IMR-90 (cell line): ENCODE measurements at regions not wholly inside any gene's neighbourhood (a gene's known extent, or its start where the extent isn't known, plus 50 kb on each side); places are given as distances from the start of the nearest gene placed in this dataset.

Experiments
- ATAC-seq: fragments of 200-7000 bp; cut with Tn5 transposase; 2 replicates; pipeline ENCODE4 v1.9.1; 2020; ENCODE audit warnings: low read depth, mild to moderate bottlenecking, moderate library complexity
- BruUV-seq: library from RNA; stranded (reverse); fragments of 400-500 nt; replicated peaks from 2 replicates; lab custom pipeline; 2021; lab: Mats Ljungman, UMichigan
- CTCF ChIA-PET: fragments of 300-600 bp; formaldehyde crosslinking; extraction: SDS; loops from one replicate; lab custom pipeline; 2021; ENCODE audit warnings: antibody characterized with exemption; lab: Yijun Ruan, JAX
- POLR2A ChIA-PET: fragments of 300-600 bp; sonication (Branson Sonifier 250); formaldehyde crosslinking; loops from one replicate; lab custom pipeline; 2022; ENCODE audit warnings: antibody characterized with exemption; ENCODE audit not compliant: unreplicated experiment; lab: Charles Lee
- DNase-seq: peaks from one replicate; pipeline ENCODE4 v3.0.0; 2013
- H2AFZ ChIP-seq: replicated peaks from 2 replicates; pipeline ENCODE3; 2013; ENCODE audit warnings: low read length, mild to moderate bottlenecking; ENCODE audit not compliant: poor library complexity
- H2AK5ac ChIP-seq: 2 replicates; pipeline ENCODE4 v1.6.1; 2013; ENCODE audit warnings: low read depth, low read length, inconsistent platforms
- H2AK9ac ChIP-seq: replicated peaks from 2 replicates; pipeline ENCODE3; 2013; ENCODE audit warnings: mild to moderate bottlenecking, low read depth, low read length, moderate library complexity; ENCODE audit not compliant: poor library complexity
- H2BK120ac ChIP-seq: 2 replicates; pipeline ENCODE4 v1.6.1; 2013; ENCODE audit warnings: low read depth, low read length, inconsistent platforms
- H2BK15ac ChIP-seq: 3 replicates; pipeline ENCODE4 v1.6.1; 2013; ENCODE audit warnings: low read depth, low read length, inconsistent platforms
- H2BK20ac ChIP-seq: 2 replicates; pipeline ENCODE4 v1.6.1; 2013; ENCODE audit warnings: low read depth, mild to moderate bottlenecking, inconsistent platforms, low read length, moderate library complexity
- H2BK5ac ChIP-seq: 2 replicates; pipeline ENCODE4 v1.6.1; 2013; ENCODE audit warnings: mild to moderate bottlenecking, low read depth, low read length, inconsistent platforms; ENCODE audit not compliant: poor library complexity, severe bottlenecking
- H3K14ac ChIP-seq: replicated peaks from 2 replicates; pipeline ENCODE4 v1.6.1; 2013; ENCODE audit warnings: low read depth, low read length, inconsistent platforms
- H3K18ac ChIP-seq: 2 replicates; pipeline ENCODE4 v1.6.1; 2013; ENCODE audit warnings: low read depth, low read length, control low read depth
- H3K23ac ChIP-seq: 2 replicates; pipeline ENCODE4 v1.6.1; 2013; ENCODE audit warnings: low read depth, low read length, inconsistent platforms
- H3K27ac ChIP-seq: 2 replicates; pipeline ENCODE4 v1.5.1; 2013; ENCODE audit warnings: mild to moderate bottlenecking, control low read depth, low read length; ENCODE audit not compliant: insufficient read depth
- H3K27me3 ChIP-seq: 2 replicates; pipeline ENCODE4 v1.6.1; 2013; ENCODE audit warnings: low read length; ENCODE audit not compliant: control insufficient read depth, insufficient read depth
- H3K36me3 ChIP-seq: 2 replicates; pipeline ENCODE4 v1.6.1; 2013; ENCODE audit warnings: low read length, mixed read lengths; ENCODE audit not compliant: control insufficient read depth, insufficient read depth
- H3K4ac ChIP-seq: 2 replicates; pipeline ENCODE4 v1.6.1; 2013; ENCODE audit warnings: low read depth, low read length, inconsistent platforms
- H3K4me1 ChIP-seq: 2 replicates; pipeline ENCODE4 v1.6.1; 2013; ENCODE audit warnings: low read length, mixed read lengths; ENCODE audit not compliant: control insufficient read depth, insufficient read depth
- H3K4me2 ChIP-seq: 2 replicates; pipeline ENCODE4 v1.6.1; 2013; ENCODE audit warnings: low read depth, mild to moderate bottlenecking, control low read depth, low read length, moderate library complexity
- H3K4me3 ChIP-seq: 2 replicates; pipeline ENCODE4 v1.5.1; 2013; ENCODE audit warnings: low read depth, mild to moderate bottlenecking, control low read depth, low read length, moderate library complexity; ENCODE audit not compliant: insufficient read depth
- H3K56ac ChIP-seq: 2 replicates; pipeline ENCODE4 v1.6.1; 2013; ENCODE audit warnings: low read length, inconsistent platforms; ENCODE audit not compliant: insufficient read depth; ENCODE audit errors: extremely low read depth
- H3K79me1 ChIP-seq, 2 experiments: 2 replicates each; pipeline ENCODE4 v1.6.1; 2013; ENCODE audit warnings: low read length in 2 of 2, inconsistent platforms in 1 of 2, low read depth in 1 of 2
- H3K9ac ChIP-seq: 2 replicates; pipeline ENCODE4 v1.6.1; 2013; ENCODE audit warnings: low read depth, low read length, control low read depth
- H3K9me1 ChIP-seq: 2 replicates; pipeline ENCODE4 v1.6.1; 2013; ENCODE audit warnings: low read length, inconsistent platforms; ENCODE audit not compliant: insufficient read depth
- H3K9me3 ChIP-seq: 2 replicates; pipeline ENCODE4 v1.6.1; 2013; ENCODE audit warnings: low read length; ENCODE audit not compliant: control insufficient read depth, insufficient read depth
- H4K20me1 ChIP-seq: 2 replicates; pipeline ENCODE4 v1.6.1; 2013; ENCODE audit warnings: low read length, inconsistent platforms; ENCODE audit not compliant: insufficient read depth
- H4K5ac ChIP-seq: 2 replicates; pipeline ENCODE4 v1.6.1; 2013; ENCODE audit warnings: mild to moderate bottlenecking, low read depth, low read length, control low read depth
- H4K8ac ChIP-seq, 2 experiments: 2 replicates each; pipeline ENCODE4 v1.6.1; 2013; ENCODE audit warnings: low read depth in 2 of 2, low read length in 2 of 2, control low read depth in 1 of 2, inconsistent platforms in 1 of 2
- H4K91ac ChIP-seq: 2 replicates; pipeline ENCODE4 v1.6.1; 2013; ENCODE audit warnings: low read depth, low read length, inconsistent platforms; ENCODE audit not compliant: insufficient read depth
- BHLHE40 ChIP-seq: fragments of 150-350 bp; IDR thresholded peaks from 2 replicates; pipeline ENCODE4 v1.6.1; 2016; ENCODE audit warnings: mild to moderate bottlenecking, low read depth, low read length
- CEBPB ChIP-seq: IDR thresholded peaks from 2 replicates; pipeline ENCODE4 v1.6.1; 2012; ENCODE audit warnings: low read depth, low read length, improper control_type of control experiment
- CHD1 ChIP-seq: IDR thresholded peaks from 2 replicates; pipeline ENCODE4 v1.6.1; 2012; ENCODE audit warnings: low read depth, low read length, improper control_type of control experiment
- ELK1 ChIP-seq: fragments of 150-350 bp; IDR thresholded peaks from 2 replicates; pipeline ENCODE4 v1.6.1; 2016; ENCODE audit warnings: low read depth, mild to moderate bottlenecking, low read length, moderate library complexity, borderline replicate concordance
- FOS ChIP-seq: fragments of 150-350 bp; IDR thresholded peaks from 2 replicates; pipeline ENCODE4 v1.6.1; 2016; ENCODE audit warnings: low read depth, low read length
- MAFK ChIP-seq: IDR thresholded peaks from 2 replicates; pipeline ENCODE4 v1.6.1; 2012; ENCODE audit warnings: low read depth, low read length, improper control_type of control experiment
- MAZ ChIP-seq: IDR thresholded peaks from 2 replicates; pipeline ENCODE4 v1.6.1; 2012; ENCODE audit warnings: low read depth, mild to moderate bottlenecking, low read length, improper control_type of control experiment, moderate library complexity, borderline replicate concordance
- MXI1 ChIP-seq: IDR thresholded peaks from 2 replicates; pipeline ENCODE4 v1.6.1; 2012; ENCODE audit warnings: low read depth, mild to moderate bottlenecking, low read length, moderate library complexity, borderline replicate concordance
- NFE2L2 ChIP-seq: fragments of 150-350 bp; IDR thresholded peaks from 2 replicates; pipeline ENCODE4 v1.6.1; 2016; ENCODE audit warnings: low read depth, mild to moderate bottlenecking, low read length
- POLR2A ChIP-seq: IDR thresholded peaks from 2 replicates; pipeline ENCODE4 v1.6.1; 2012; ENCODE audit warnings: mild to moderate bottlenecking, low read depth, low read length
- RAD21 ChIP-seq: IDR thresholded peaks from 2 replicates; pipeline ENCODE4 v1.6.1; 2012; ENCODE audit warnings: low read length, improper control_type of control experiment
- RCOR1 ChIP-seq: IDR thresholded peaks from 2 replicates; pipeline ENCODE4 v1.6.1; 2012; ENCODE audit warnings: mild to moderate bottlenecking, low read length, improper control_type of control experiment; ENCODE audit not compliant: insufficient replicate concordance
- RFX5 ChIP-seq: IDR thresholded peaks from 2 replicates; pipeline ENCODE4 v1.8.0; 2012; ENCODE audit warnings: low read depth, mild to moderate bottlenecking, low read length, moderate library complexity
- SMC3 ChIP-seq: fragments of 150-350 bp; IDR thresholded peaks from 2 replicates; pipeline ENCODE4 v1.6.1; 2016; ENCODE audit warnings: low read depth, mild to moderate bottlenecking, antibody characterized with exemption, low read length, moderate library complexity
- WGBS, 2 experiments: methylation state at CpG; one replicate each; pipeline versions ENCODE4 v1.1.5 to v1.1.7; 2013; ENCODE audit warnings: missing lambda C conversion rate in 2 of 2; ENCODE audit not compliant: insufficient read length in 1 of 2; ENCODE audit errors: extremely low coverage in 2 of 2; 5-methylcytosine and 5-hydroxymethylcytosine counted together
- dilution Hi-C: fragments of 300-500 bp; cut with HindIII; formaldehyde crosslinking; loops from one replicate; pipeline ENCODE4 v1.14.3; 2018; ENCODE audit warnings: low sequenced_read_pairs; ENCODE audit not compliant: unreplicated experiment
- in situ Hi-C: fragments of 300-500 bp; cut with MboI; formaldehyde crosslinking; loops from 3 replicates; pipeline ENCODE4 v1.14.3; 2019; ENCODE audit warnings: low sequenced_read_pairs, inconsistent platforms, mixed read lengths
- intact Hi-C: fragments of 100-400 bp; cut with micrococcal nuclease; formaldehyde crosslinking; loops from 2 replicates; pipeline ENCODE4 v1.10.0; 2022
- TF ChIP-seq, protein P1 (sequence below): conservative IDR thresholded peaks from 2 replicates; pipeline ENCODE4 v1.5.1; 2012; ENCODE audit warnings: mild to moderate bottlenecking, low read depth, low read length, improper control_type of control experiment
- TF ChIP-seq, protein P2 (sequence below): fragments of 150-350 bp; IDR thresholded peaks from 2 replicates; pipeline ENCODE4 v1.6.1; 2017; ENCODE audit warnings: mild to moderate bottlenecking, antibody characterized with exemption, low read length, low read depth

DNA sequence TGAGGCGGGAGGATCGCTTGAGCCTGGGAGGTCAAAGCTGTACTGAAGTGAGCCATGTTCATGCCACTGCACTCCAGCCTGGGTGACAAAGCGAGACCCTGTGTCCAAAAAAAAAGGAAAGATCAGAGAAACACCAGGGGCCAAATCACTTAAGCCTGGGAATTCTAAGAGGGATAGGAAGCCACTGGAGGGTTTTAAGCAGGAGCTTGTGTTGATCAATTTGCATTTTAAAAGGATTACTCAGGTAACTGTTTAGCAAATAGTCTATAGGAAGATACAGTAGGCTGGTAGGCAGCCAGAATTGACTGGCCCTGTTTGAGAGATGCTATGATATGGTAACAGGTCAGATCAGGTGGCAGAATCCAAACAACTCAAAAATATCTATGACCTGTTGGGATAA, 162.7 kb downstream of the SPTSSA start:
- BruUV-seq = no TSS peak
- Histone ChIP-seq H4K8ac (no peak overlapping the region), H3K4ac (no peak overlapping the region), H3K4me3 (no peak overlapping the region), H4K91ac (no peak overlapping the region), H2BK20ac (no peak overlapping the region), H3K23ac (no peak overlapping the region), H3K79me1 (no peaks in the 10 kb centered on the region), H3K36me3 (no peaks in the 10 kb centered on the region), H3K4me1 (no peaks in the 10 kb centered on the region), H2AFZ (no peak overlapping the region), H3K18ac (no peak overlapping the region), H3K4me2 (no peak overlapping the region), H2AK9ac (no peak overlapping the region), H3K14ac (no peak overlapping the region), H3K56ac (no peak overlapping the region), H2BK5ac (no peak overlapping the region), H2AK5ac (no peak overlapping the region), H3K9me1 (no peaks in the 10 kb centered on the region), H3K9me3 (no peaks in the 10 kb centered on the region), H2BK120ac (no peak overlapping the region), H3K27ac (no peak overlapping the region), H3K27me3 (no peaks in the 10 kb centered on the region; the same call in 1 of the 2 replicates), H4K5ac (no peak overlapping the region), H3K9ac (no peak overlapping the region), H2BK15ac (no peak overlapping the region), H4K20me1 (no peaks in the 10 kb centered on the region)
- dilution Hi-C loops (no loop called here), intact Hi-C loops (no loop called here), in situ Hi-C loops (no loop called here)
- DNase-seq (no peak), ATAC-seq (no peak)
- no peak for TF ChIP-seq FOS
- TF ChIP-seq CHD1 = no peak
- no peak for TF ChIP-seq ELK1
- TF ChIP-seq SMC3 = no peak
- TF ChIP-seq NFE2L2 = no peak
- TF ChIP-seq RAD21 = no peak
- TF ChIP-seq RCOR1 = no peak
- no peak for TF ChIP-seq MAFK
- TF ChIP-seq BHLHE40 = no peak
- TF ChIP-seq, protein P1, sequence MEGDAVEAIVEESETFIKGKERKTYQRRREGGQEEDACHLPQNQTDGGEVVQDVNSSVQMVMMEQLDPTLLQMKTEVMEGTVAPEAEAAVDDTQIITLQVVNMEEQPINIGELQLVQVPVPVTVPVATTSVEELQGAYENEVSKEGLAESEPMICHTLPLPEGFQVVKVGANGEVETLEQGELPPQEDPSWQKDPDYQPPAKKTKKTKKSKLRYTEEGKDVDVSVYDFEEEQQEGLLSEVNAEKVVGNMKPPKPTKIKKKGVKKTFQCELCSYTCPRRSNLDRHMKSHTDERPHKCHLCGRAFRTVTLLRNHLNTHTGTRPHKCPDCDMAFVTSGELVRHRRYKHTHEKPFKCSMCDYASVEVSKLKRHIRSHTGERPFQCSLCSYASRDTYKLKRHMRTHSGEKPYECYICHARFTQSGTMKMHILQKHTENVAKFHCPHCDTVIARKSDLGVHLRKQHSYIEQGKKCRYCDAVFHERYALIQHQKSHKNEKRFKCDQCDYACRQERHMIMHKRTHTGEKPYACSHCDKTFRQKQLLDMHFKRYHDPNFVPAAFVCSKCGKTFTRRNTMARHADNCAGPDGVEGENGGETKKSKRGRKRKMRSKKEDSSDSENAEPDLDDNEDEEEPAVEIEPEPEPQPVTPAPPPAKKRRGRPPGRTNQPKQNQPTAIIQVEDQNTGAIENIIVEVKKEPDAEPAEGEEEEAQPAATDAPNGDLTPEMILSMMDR = no peak
- no peak for TF ChIP-seq CEBPB
- TF ChIP-seq RFX5 = no peak
- no peak for TF ChIP-seq MXI1
- TF ChIP-seq MAZ = no peak
- TF ChIP-seq, protein P2, sequence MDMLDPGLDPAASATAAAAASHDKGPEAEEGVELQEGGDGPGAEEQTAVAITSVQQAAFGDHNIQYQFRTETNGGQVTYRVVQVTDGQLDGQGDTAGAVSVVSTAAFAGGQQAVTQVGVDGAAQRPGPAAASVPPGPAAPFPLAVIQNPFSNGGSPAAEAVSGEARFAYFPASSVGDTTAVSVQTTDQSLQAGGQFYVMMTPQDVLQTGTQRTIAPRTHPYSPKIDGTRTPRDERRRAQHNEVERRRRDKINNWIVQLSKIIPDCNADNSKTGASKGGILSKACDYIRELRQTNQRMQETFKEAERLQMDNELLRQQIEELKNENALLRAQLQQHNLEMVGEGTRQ = no peak
- TF ChIP-seq POLR2A = no peak
- WGBS, 2 experiments = 57% methylated on average over 3 of the region's 3 CpGs; no CpG with 5 or more reads in 1 of the 2 experiments
- CTCF ChIA-PET = no interaction called here
- POLR2A ChIA-PET = no interaction called here
